Osteoblast (primary cell): ENCODE measurements at regions not wholly inside any gene's neighbourhood (a gene's known extent, or its start where the extent isn't known, plus 50 kb on each side); places are given as distances from the start of the nearest gene placed in this dataset.

Source experiments
- DNase-seq: peaks from one replicate; pipeline ENCODE4 v3.0.0; 2011; ENCODE audit warnings: low spot score, mixed read lengths; ENCODE audit not compliant: insufficient read length; ENCODE audit errors: missing footprints
- H2AFZ ChIP-seq: 2 replicates; pipeline ENCODE4 v1.6.0; 2011; ENCODE audit warnings: mild to moderate bottlenecking, low read length
- H3K27ac ChIP-seq: 2 replicates; pipeline ENCODE4 v1.5.1; 2011; ENCODE audit warnings: mild to moderate bottlenecking, low read depth, low read length, moderate library complexity
- H3K27me3 ChIP-seq: 2 replicates; pipeline ENCODE4 v1.6.0; 2012; ENCODE audit warnings: mild to moderate bottlenecking, control low read depth, inconsistent platforms, low read length, moderate library complexity; ENCODE audit not compliant: insufficient read depth
- H3K36me3 ChIP-seq: 2 replicates; pipeline ENCODE4 v1.5.1; 2011; ENCODE audit warnings: mild to moderate bottlenecking, low read length, control low read depth, moderate library complexity; ENCODE audit not compliant: insufficient read depth
- H3K4me1 ChIP-seq: 2 replicates; pipeline ENCODE4 v1.5.1; 2011; ENCODE audit warnings: mild to moderate bottlenecking, low read length, control low read depth, moderate library complexity; ENCODE audit not compliant: insufficient read depth
- H3K4me2 ChIP-seq: 2 replicates; pipeline ENCODE4 v1.6.0; 2011; ENCODE audit warnings: mild to moderate bottlenecking, low read length; ENCODE audit not compliant: insufficient read depth
- H3K4me3 ChIP-seq: fragments of 200-600 bp; sonication (generic); 3 replicates; pipeline ENCODE4 v1.5.1; 2012; ENCODE audit warnings: mild to moderate bottlenecking, low read length, inconsistent platforms; ENCODE audit not compliant: insufficient read depth
- H3K79me2 ChIP-seq: 2 replicates; pipeline ENCODE4 v1.6.0; 2012; ENCODE audit warnings: mild to moderate bottlenecking, low read length, control low read depth, inconsistent platforms; ENCODE audit not compliant: insufficient read depth
- H3K9me3 ChIP-seq: 2 replicates; pipeline ENCODE4 v1.5.1; 2011; ENCODE audit warnings: low read depth, low read length, control low read depth
- H4K20me1 ChIP-seq: 2 replicates; pipeline ENCODE4 v1.6.0; 2012; ENCODE audit warnings: mild to moderate bottlenecking, low read length, control low read depth; ENCODE audit not compliant: insufficient read depth
- CTCF ChIP-seq: IDR thresholded peaks from 2 replicates; pipeline ENCODE4 v1.5.1; 2011; ENCODE audit warnings: mild to moderate bottlenecking, low read depth, low read length, moderate library complexity; ENCODE audit errors: extremely low read depth

GRCh38 chr16:26993511-26993910 is 73.2 kb upstream of the C16orf82 start:
- no peak for DNase-seq
- Histone ChIP-seq H3K79me2 (no peaks in the 10 kb centered on the region), H3K4me2 (peak overlapping the region; percentile 47), H3K9me3 (no peaks in the 10 kb centered on the region), H3K27ac (no peak overlapping the region), H3K4me1 (peaks cover 8% of the 10 kb centered on the region), H2AFZ (peak overlapping the region; percentile 64), H3K36me3 (no peaks in the 10 kb centered on the region), H3K4me3 (no peak overlapping the region), H4K20me1 (no peaks in the 10 kb centered on the region), H3K27me3 (peaks cover 2% of the 10 kb centered on the region)
- no peak for TF ChIP-seq CTCF

- no peaks in the 10 kb centered on the region for H4K20me1 ChIP-seq
- no peak for TF ChIP-seq CTCF
- H3K9me3 ChIP-seq: no peaks in the 10 kb centered on the region
- H3K4me1 ChIP-seq: peaks cover 8% of the 10 kb centered on the region
- H3K4me2 ChIP-seq: peak overlapping the region; percentile 47
- H3K27me3 ChIP-seq: peaks cover 2% of the 10 kb centered on the region
- H3K79me2 ChIP-seq: no peaks in the 10 kb centered on the region
- H3K36me3 ChIP-seq: no peaks in the 10 kb centered on the region
- no peak for DNase-seq
- H3K27ac ChIP-seq: no peak overlapping the region
- no peak overlapping the region for H3K4me3 ChIP-seq
- peak overlapping the region; percentile 64 for H2AFZ ChIP-seq
Observed at GRCh38 chr16:26993963-26994362, 72.8 kb upstream of the C16orf82 start.

GRCh38 chr16:26995522-26995921 is 71.2 kb upstream of the C16orf82 start:
- Histone ChIP-seq H3K36me3 (no peaks in the 10 kb centered on the region), H3K4me1 (peaks cover 8% of the 10 kb centered on the region), H3K27ac (no peak overlapping the region), H3K9me3 (no peaks in the 10 kb centered on the region), H3K4me3 (no peak overlapping the region), H3K4me2 (no peak overlapping the region), H4K20me1 (no peaks in the 10 kb centered on the region), H3K27me3 (peaks cover 2% of the 10 kb centered on the region), H2AFZ (no peak overlapping the region), H3K79me2 (no peaks in the 10 kb centered on the region)
- no peak for DNase-seq
- TF ChIP-seq CTCF: no peak

- Histone ChIP-seq H2AFZ (no peak overlapping the region), H3K4me1 (no peaks in the 10 kb centered on the region), H4K20me1 (no peaks in the 10 kb centered on the region), H3K36me3 (no peaks in the 10 kb centered on the region), H3K4me3 (no peak overlapping the region), H3K79me2 (no peaks in the 10 kb centered on the region), H3K4me2 (no peak overlapping the region), H3K9me3 (no peaks in the 10 kb centered on the region), H3K27me3 (peaks cover 4% of the 10 kb centered on the region), H3K27ac (no peak overlapping the region)
- no peak for DNase-seq
- no peak for TF ChIP-seq CTCF
Observed at GRCh38 chr16:27005386-27005785, 61.3 kb upstream of the C16orf82 start.
